ENCODE measurements at regions not wholly inside any gene's neighbourhood (a gene's known extent, or its start where the extent isn't known, plus 50 kb on each side); places are given as distances from the start of the nearest gene placed in this dataset.
A peak's percentile ranks its signal among the peaks of the same experiment; 100 is the strongest.

- no peak for DNase-seq (ENCODE audit: low read depth)
- no peak for TF ChIP-seq CTCF (conservative IDR thresholded peaks at IDR 0.05; ENCODE audit: low read depth, low read length)
- H3K4me3 ChIP-seq (ENCODE audit: low read depth, low read length): no peak overlapping the region
Observed at GRCh38 chr20:11329271-11329670, 588.4 kb upstream of the BTBD3 start.

GRCh38 chr20:11331096-11331495, 586.6 kb upstream of the BTBD3 start:
- no peak for DNase-seq (ENCODE audit: low read depth)
- TF ChIP-seq CTCF (conservative IDR thresholded peaks at IDR 0.05; ENCODE audit: low read depth, low read length): no peak
- H3K4me3 ChIP-seq (ENCODE audit: low read depth, low read length): no peak overlapping the region

DNA sequence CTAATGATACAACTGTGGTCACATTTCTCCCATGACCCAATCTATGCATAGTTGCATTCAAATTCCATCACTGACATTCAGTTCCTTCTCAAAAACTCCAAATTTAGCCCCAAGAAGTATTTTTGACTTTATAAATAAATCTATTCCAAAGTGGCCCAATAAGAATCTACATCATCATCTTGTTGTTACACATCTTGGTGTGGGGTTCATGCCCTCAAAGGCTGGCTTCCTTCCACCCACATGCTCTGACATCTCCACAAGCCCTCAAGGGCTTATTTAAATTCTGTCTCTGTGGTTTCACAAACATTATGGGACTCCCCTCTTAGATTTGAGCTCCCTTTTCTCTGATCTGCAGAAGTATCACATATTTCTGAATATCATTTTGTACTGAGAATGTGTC, 585.3 kb upstream of the BTBD3 start:
- TF ChIP-seq CTCF (conservative IDR thresholded peaks at IDR 0.05; ENCODE audit: low read depth, low read length): no peak
- no peak for DNase-seq (ENCODE audit: low read depth)
- H3K4me3 ChIP-seq (ENCODE audit: low read depth, low read length): no peak overlapping the region

DNA sequence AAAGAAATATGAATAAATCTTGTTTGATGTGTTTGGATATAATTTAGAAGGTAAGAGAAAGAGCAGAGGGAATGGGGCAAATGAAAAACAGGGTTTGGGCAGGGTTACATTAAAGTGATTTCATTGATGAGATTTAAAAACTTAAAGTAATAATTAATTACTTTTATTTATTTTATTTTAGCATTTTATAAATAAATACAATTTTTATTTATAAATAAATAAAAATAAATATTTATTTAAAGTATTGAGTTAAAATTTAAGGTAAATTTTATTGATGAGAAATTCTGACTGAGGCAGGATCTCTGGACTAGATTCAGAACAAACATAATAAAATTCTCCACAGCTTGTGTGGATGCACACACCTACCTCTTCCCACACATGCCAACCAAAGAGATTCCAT, 584.1 kb upstream of the BTBD3 start:
- TF ChIP-seq CTCF (conservative IDR thresholded peaks at IDR 0.05; ENCODE audit: low read depth, low read length): no peak
- no peak for DNase-seq (ENCODE audit: low read depth)

DNA sequence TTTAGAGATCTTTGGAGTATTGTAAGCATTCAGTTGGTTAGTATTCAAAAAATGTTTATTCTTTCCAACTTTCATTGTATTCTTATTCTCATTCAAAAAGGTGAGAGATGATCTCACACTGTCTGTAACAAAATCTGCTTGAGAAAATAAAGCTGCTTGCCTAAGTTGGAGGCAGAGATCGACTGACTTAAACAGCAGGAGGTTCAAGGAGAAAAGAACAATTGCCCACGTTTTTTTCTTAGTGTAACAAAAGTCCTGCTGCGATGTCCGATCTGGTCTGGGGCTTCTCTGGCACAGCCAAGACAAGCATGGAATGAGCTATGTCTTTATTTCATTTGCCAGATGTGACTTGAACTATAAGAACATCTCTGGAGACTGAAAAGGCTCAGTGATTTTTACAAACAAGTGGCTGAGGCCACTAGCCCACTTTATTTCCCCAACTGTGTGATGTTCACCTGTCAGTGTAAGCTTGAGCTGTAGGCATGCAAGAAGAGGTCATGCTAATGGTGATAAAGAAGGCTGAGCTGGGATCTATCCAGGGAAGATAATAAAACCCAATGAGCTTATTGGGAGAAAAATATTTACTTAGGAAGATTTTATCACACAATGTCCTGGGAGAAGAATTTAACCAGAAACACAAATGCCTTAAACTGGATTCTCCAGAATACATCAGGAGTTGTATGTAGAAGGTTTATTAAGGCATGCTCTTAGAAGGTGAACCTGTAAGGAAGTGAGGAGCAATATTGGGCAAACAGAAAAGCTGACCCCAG, 580.1 kb upstream of the BTBD3 start:
- DNase-seq (ENCODE audit: low read depth): no peak
- no peak for TF ChIP-seq CTCF (conservative IDR thresholded peaks at IDR 0.05; ENCODE audit: low read depth, low read length)
- no peak overlapping the region for H3K4me3 ChIP-seq (ENCODE audit: low read depth, low read length)

More for the DNA sequence above, 584.1 kb upstream of the BTBD3 start:
- no peak overlapping the region for H3K4me3 ChIP-seq (ENCODE audit: low read depth, low read length)

GRCh38 chr20:11338496-11339306, 579.0 kb upstream of the BTBD3 start:
- DNase-seq (ENCODE audit: low read depth): peak; percentile 70
- H3K4me3 ChIP-seq (ENCODE audit: low read depth, low read length): no peak overlapping the region
- TF ChIP-seq CTCF (conservative IDR thresholded peaks at IDR 0.05; ENCODE audit: low read depth, low read length): peak; percentile 21
